ENCODE measurements at regions not wholly inside any gene's neighbourhood (a gene's known extent, or its start where the extent isn't known, plus 50 kb on each side); places are given as distances from the start of the nearest gene placed in this dataset.

DNA sequence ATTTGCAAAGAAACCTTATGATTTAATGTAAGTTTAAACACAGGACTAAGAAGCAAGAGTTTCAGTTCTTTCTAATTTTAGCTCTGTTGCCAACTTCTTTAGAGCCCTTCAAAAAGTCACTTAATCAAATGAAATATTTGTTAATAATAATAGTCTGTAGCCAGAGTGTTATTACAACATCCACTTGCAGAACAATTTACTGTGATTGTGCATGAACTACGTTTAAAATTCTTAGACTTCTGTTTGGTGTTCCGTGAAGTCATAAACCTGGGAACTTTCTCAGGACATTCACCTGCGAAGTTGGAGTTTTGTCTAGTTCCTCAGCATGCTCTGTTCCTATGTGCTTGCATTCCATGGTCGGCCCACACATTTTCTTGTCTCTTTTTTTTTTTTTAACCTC is 244.0 kb upstream of the AVPR1A start:
- DNase-seq (ENCODE audit: low read depth), result no peak
- TF ChIP-seq, protein P1, sequence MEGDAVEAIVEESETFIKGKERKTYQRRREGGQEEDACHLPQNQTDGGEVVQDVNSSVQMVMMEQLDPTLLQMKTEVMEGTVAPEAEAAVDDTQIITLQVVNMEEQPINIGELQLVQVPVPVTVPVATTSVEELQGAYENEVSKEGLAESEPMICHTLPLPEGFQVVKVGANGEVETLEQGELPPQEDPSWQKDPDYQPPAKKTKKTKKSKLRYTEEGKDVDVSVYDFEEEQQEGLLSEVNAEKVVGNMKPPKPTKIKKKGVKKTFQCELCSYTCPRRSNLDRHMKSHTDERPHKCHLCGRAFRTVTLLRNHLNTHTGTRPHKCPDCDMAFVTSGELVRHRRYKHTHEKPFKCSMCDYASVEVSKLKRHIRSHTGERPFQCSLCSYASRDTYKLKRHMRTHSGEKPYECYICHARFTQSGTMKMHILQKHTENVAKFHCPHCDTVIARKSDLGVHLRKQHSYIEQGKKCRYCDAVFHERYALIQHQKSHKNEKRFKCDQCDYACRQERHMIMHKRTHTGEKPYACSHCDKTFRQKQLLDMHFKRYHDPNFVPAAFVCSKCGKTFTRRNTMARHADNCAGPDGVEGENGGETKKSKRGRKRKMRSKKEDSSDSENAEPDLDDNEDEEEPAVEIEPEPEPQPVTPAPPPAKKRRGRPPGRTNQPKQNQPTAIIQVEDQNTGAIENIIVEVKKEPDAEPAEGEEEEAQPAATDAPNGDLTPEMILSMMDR (conservative IDR thresholded peaks at IDR 0.05; ENCODE audit: low read depth, low read length), result no peak
- no peak overlapping the region for H3K4me3 ChIP-seq (ENCODE audit: low read depth, low read length)

DNA sequence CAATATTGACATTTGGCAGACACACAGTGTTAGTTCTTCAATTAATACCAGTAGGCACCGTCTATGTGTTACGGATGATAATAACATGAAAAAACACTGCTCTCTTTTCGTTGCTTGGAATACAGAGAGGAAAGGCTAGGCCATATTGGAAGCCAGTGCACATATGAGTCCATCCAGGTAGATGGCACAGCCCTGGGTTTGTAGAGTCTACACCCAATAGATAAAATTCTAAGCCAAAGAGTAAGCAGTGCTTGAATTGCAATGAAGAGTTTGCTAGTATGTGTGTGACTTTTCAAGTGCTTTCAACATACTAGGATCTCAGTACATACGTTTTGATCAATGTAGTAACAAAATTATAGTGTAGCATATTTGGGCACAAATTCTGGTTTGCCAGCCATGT is 243.3 kb upstream of the AVPR1A start:
- DNase-seq (ENCODE audit: low read depth), result no peak
- TF ChIP-seq, protein P1 (conservative IDR thresholded peaks at IDR 0.05; ENCODE audit: low read depth, low read length), result no peak
- no peak overlapping the region for H3K4me3 ChIP-seq (ENCODE audit: low read depth, low read length)

DNA sequence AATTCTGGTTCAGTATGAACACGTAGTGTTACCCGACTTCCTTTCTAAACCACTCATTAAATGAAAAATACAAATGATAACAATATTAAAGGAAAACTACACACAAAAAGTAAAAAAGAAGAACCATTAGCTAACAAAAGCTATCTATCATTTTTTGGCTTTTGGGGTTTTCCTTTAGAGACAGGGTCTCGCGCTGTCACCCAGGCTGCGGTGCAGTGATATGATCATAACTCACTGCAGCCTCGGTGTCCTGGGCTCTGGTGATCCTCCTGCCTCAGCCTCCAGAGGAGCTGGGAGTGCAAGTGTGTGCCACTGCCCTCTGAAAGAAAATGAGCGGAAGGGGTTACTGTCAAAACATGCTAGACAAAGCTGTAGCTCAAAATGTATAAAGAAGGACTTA is 238.2 kb upstream of the AVPR1A start:
- H3K4me3 ChIP-seq (ENCODE audit: low read depth, low read length), result no peak overlapping the region
- TF ChIP-seq, protein P1 (conservative IDR thresholded peaks at IDR 0.05; ENCODE audit: low read depth, low read length), result no peak

DNA sequence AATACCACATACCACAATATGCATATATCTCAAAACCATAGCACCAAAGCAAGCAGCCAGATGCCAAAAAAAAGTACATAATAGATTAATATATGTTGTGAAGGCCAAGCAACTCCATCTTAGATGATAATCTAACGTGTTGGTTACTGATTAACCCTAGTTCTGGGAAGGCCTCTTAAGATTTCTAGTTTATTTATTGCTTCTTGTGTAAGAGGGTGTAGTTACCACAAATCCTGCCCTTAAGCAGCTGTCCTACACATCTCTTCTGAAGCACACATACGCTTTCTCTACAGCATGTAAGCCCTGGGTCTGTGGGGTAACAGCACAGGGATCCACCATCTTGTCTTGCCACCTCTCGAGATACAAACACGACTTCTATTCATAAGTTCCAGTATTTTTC is 236.8 kb upstream of the AVPR1A start:
- TF ChIP-seq, protein P1 (conservative IDR thresholded peaks at IDR 0.05; ENCODE audit: low read depth, low read length), result no peak
- no peak for DNase-seq (ENCODE audit: low read depth)
- H3K4me3 ChIP-seq (ENCODE audit: low read depth, low read length), result no peak overlapping the region

More for the DNA sequence above, 238.2 kb upstream of the AVPR1A start:
- no peak for DNase-seq (ENCODE audit: low read depth)

DNA sequence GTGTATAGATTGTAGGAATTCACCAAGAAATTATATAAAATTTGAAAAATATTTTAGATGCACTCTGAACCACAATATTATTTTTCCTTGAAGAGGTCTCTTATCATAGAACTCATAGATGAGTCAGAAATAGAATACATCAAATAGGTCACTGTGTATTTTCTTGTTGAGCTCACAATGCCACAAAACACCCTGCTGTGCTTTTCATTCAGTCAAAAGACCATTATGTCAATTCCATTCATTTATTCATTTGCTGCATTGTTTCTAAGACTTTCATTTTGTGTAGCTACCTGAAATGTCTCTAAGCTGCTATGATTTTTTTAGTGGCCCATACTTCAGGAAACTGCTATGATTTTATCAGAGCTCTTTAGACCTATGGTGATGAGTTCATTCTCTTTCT is 231.9 kb upstream of the AVPR1A start:
- H3K4me3 ChIP-seq (ENCODE audit: low read depth, low read length), result no peak overlapping the region
- TF ChIP-seq, protein P1 (conservative IDR thresholded peaks at IDR 0.05; ENCODE audit: low read depth, low read length), result no peak
- no peak for DNase-seq (ENCODE audit: low read depth)

DNA sequence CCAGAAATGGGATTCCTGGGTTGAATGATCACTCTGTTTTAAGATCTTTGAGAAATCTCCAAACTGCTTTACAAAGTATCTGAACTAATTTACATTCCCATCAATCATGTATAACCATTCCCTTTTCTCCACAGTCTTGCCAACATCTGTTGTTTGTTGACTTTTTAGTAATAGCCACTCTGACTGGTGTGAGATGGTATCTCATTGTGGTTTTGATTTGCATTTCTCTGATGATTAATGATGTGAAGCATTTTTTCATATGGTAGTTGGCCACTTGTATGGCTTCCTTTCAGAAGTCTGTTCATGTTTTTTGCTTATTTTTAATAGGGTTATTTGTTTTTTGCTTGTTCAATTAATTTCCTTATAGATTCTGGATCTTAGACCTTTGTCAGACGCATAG is 211.8 kb upstream of the AVPR1A start:
- TF ChIP-seq, protein P1 (conservative IDR thresholded peaks at IDR 0.05; ENCODE audit: low read depth, low read length), result no peak
- DNase-seq (ENCODE audit: low read depth), result no peak
- H3K4me3 ChIP-seq (ENCODE audit: low read depth, low read length), result no peak overlapping the region

DNA sequence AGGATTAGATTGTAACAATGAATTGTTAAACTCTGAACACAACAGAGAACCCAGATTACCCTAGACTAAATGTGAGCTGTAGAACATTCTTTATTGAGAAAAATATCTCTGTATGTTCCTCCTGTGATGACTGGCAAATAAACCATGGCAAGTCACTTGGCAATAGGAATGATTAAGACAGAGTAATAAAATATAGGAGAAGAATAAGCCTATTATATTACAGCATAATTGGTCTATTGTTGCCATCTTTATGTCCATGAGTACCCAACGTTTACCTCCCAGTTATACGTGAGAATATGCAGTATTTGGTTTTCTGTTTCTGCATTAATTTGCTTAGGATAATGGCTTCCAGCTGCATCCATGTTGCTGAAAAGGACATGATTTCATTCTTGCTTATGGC is 211.2 kb upstream of the AVPR1A start:
- TF ChIP-seq, protein P1 (conservative IDR thresholded peaks at IDR 0.05; ENCODE audit: low read depth, low read length), result no peak
- no peak for DNase-seq (ENCODE audit: low read depth)

More for the DNA sequence above, 211.2 kb upstream of the AVPR1A start:
- H3K4me3 ChIP-seq (ENCODE audit: low read depth, low read length), result no peak overlapping the region

Data from epithelial cell of proximal tubule (primary cell).